Adrenal gland (tissue), 5 donors: ENCODE measurements at regions not wholly inside any gene's neighbourhood (a gene's known extent, or its start where the extent isn't known, plus 50 kb on each side); places are given as distances from the start of the nearest gene placed in this dataset.

Experiments
- CTCF ChIP-seq, 6 experiments: fragments of 450-650 bp in 4 of 6; fragments of 200-600 bp in 2 of 6; sonication (generic) in 1 of 6; IDR thresholded peaks; 1 replicate in 5 of 6; 2 replicates in 1 of 6; pipeline versions ENCODE4 v1.5.1 to v1.8.0; 2016 to 2021; ENCODE audit warnings: antibody characterized with exemption in 6 of 6, mild to moderate bottlenecking in 2 of 6, moderate library complexity in 1 of 6
- POLR2A ChIP-seq, 2 donors: fragments of 450-650 bp; IDR thresholded peaks; one replicate each; pipeline ENCODE4 v1.6.1; 2017; ENCODE audit warnings: antibody characterized with exemption in 2 of 2, mild to moderate bottlenecking in 2 of 2, moderate library complexity in 1 of 2
- donor health status: DM: no; HTN: no; CAD: no.

GRCh38 chr2:193011870-193012269 is 817.1 kb upstream of the TMEFF2 start:
- TF ChIP-seq POLR2A (IDR thresholded peaks at IDR 0.05) (no peak), CTCF (IDR thresholded peaks at IDR 0.05) (no peak)
